ENCODE measurements at regions not wholly inside any gene's neighbourhood (a gene's known extent, or its start where the extent isn't known, plus 50 kb on each side); places are given as distances from the start of the nearest gene placed in this dataset.

DNA sequence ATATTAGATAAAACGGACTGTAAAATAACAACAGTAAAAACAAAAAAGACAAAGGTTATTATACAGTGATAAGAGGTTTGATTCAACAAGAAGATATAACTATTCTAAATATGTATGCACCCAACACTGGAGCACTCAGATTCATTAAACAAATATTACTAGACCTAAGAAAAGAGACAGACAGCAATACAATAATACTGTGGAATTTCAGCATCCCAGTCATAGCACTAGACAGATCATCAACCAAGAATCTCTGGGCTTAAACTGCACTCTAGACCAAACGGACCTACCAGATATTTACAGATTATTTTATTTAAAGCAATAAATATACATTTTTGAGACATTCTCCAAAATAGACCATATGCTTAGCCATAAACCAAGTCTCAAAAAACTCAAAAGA is 263.8 kb downstream of the C6orf118 start:
- Histone ChIP-seq H3K4me3 (no peak overlapping the region), H3K9me3 (no peaks in the 10 kb centered on the region), H3K4me1 (no peaks in the 10 kb centered on the region), H3K36me3 (no peaks in the 10 kb centered on the region), H3K27me3 (no peaks in the 10 kb centered on the region), H3K27ac (no peak overlapping the region)
- no peak for DNase-seq (ENCODE audit: extremely low spot score in 2 of 2)
- intact Hi-C loops (cut with DNase I), result no loop called here
- TF ChIP-seq CTCF (IDR thresholded peaks at IDR 0.05) (no peak), POLR2A (IDR thresholded peaks at IDR 0.05) (no peak), POLR2AphosphoS5 (IDR thresholded peaks at IDR 0.05; ENCODE audit: insufficient read depth in 1 of 2, low read depth in 1 of 2) (no peak)

DNA sequence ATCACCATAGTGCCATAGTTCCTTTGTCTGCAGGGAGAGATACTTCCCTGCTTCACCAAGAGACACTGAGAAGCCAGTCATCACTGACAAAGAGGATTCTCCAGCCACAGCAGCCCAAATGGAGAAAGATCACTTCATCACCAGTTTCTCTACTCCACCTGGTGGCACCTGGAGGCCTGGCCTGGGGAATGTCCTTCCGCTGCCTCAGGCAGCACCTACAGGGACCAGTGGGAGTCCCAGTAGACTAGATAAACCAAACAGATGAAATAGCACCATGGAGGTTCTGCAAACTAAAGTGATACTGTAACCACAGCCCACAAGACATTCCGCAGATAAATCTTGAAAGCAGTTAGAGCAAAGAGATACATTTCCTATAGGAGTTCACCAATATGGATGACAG is 266.5 kb downstream of the C6orf118 start:
- Histone ChIP-seq H3K27me3 (no peaks in the 10 kb centered on the region), H3K36me3 (no peaks in the 10 kb centered on the region), H3K4me3 (no peak overlapping the region), H3K4me1 (no peaks in the 10 kb centered on the region), H3K27ac (no peak overlapping the region), H3K9me3 (no peaks in the 10 kb centered on the region)
- DNase-seq (ENCODE audit: extremely low spot score in 2 of 2), result no peak
- TF ChIP-seq CTCF (IDR thresholded peaks at IDR 0.05), result no peak
- no peak for TF ChIP-seq POLR2A (IDR thresholded peaks at IDR 0.05)
- TF ChIP-seq POLR2AphosphoS5 (IDR thresholded peaks at IDR 0.05; ENCODE audit: insufficient read depth in 1 of 2, low read depth in 1 of 2), result no peak
- intact Hi-C loops (cut with DNase I), result no loop called here

DNA sequence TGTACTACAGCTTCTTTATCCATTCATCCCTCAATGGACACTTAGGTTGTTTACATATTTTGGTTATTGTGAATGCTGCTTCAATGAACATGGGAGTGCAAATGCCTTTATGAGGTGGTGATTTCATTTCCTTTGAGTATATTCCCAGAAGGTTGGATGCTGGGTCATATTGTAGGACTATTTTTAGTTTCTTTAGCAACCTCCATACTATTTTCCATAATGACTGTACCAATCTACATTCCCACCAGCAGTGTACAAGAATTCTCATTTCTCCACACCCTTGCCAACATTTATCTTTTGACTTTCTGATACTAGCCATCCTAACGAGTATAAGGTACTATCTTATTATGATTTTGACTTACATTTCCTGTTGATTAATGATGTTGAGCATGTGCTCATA is 269.0 kb downstream of the C6orf118 start:
- DNase-seq (ENCODE audit: extremely low spot score in 2 of 2), result no peak
- intact Hi-C loops (cut with DNase I), result no loop called here
- Histone ChIP-seq H3K4me1 (no peaks in the 10 kb centered on the region), H3K27me3 (no peaks in the 10 kb centered on the region), H3K27ac (no peak overlapping the region), H3K36me3 (no peaks in the 10 kb centered on the region), H3K4me3 (no peak overlapping the region), H3K9me3 (no peaks in the 10 kb centered on the region)
- TF ChIP-seq POLR2A (IDR thresholded peaks at IDR 0.05) (no peak), POLR2AphosphoS5 (IDR thresholded peaks at IDR 0.05; ENCODE audit: insufficient read depth in 1 of 2, low read depth in 1 of 2) (no peak), CTCF (IDR thresholded peaks at IDR 0.05) (no peak)

DNA sequence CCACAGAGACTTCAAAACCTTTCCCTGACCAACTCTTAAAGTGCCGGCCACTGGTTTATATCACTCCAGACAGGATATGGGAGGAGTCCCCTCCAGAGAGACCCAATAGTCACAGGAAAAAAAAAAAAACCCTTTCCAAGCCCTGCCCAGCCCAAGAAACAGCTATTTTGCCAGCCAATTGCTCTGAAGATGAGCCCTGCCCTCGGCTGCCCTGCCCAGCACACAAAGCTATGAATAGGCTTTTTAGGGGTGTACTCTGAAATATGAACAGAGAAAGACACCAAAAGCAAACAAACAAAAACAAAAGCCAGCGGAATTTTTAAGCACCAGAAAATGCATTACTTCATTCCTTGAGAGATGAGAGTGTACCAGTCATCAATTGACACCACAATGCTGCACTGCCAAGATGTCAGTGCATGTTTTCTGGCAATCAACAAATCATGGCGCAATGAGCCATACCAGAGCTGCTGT is 275.1 kb downstream of the C6orf118 start:
- no peak overlapping the region for H3K4me3 ChIP-seq
- no peaks in the 10 kb centered on the region for H3K36me3 ChIP-seq
- no peak for DNase-seq (ENCODE audit: extremely low spot score in 2 of 2)
- H3K27ac ChIP-seq, result no peak overlapping the region
- no peaks in the 10 kb centered on the region for H3K4me1 ChIP-seq
- H3K27me3 ChIP-seq, result no peaks in the 10 kb centered on the region
- TF ChIP-seq POLR2AphosphoS5 (IDR thresholded peaks at IDR 0.05; ENCODE audit: insufficient read depth in 1 of 2, low read depth in 1 of 2), result no peak
- TF ChIP-seq POLR2A (IDR thresholded peaks at IDR 0.05), result no peak
- TF ChIP-seq CTCF (IDR thresholded peaks at IDR 0.05), result no peak
- intact Hi-C loops (cut with DNase I), result no loop called here
- H3K9me3 ChIP-seq, result no peaks in the 10 kb centered on the region

GRCh38 chr6:165031502-165031901 is 277.9 kb downstream of the C6orf118 start:
- no peak overlapping the region for H3K27ac ChIP-seq
- H3K4me1 ChIP-seq, result no peaks in the 10 kb centered on the region
- no peak overlapping the region for H3K4me3 ChIP-seq
- no peak for TF ChIP-seq POLR2A (IDR thresholded peaks at IDR 0.05)
- no peak for TF ChIP-seq POLR2AphosphoS5 (IDR thresholded peaks at IDR 0.05; ENCODE audit: insufficient read depth in 1 of 2, low read depth in 1 of 2)
- TF ChIP-seq CTCF (IDR thresholded peaks at IDR 0.05), result no peak
- intact Hi-C loops (cut with DNase I), result no loop called here
- H3K36me3 ChIP-seq, result no peaks in the 10 kb centered on the region
- no peak for DNase-seq (ENCODE audit: extremely low spot score in 2 of 2)
- H3K27me3 ChIP-seq, result no peaks in the 10 kb centered on the region
- no peaks in the 10 kb centered on the region for H3K9me3 ChIP-seq
